Sigmoid colon (tissue), 6 donors: ENCODE measurements at regions not wholly inside any gene's neighbourhood (a gene's known extent, or its start where the extent isn't known, plus 50 kb on each side); places are given as distances from the start of the nearest gene placed in this dataset.

Experiments used
- DNase-seq: peaks from one replicate; pipeline ENCODE4 v3.0.0-alpha.2; 2019
- H3K27ac ChIP-seq, 4 donors: fragments of 200-600 bp; sonication (generic); one replicate each; pipeline ENCODE4 v1.5.1; 2016 to 2019; ENCODE audit warnings: mild to moderate bottlenecking in 1 of 4
- H3K27me3 ChIP-seq, 3 donors: fragments of 200-600 bp; sonication (generic); one replicate each; pipeline ENCODE4 v1.5.1; 2019; ENCODE audit warnings: mild to moderate bottlenecking in 1 of 3
- H3K36me3 ChIP-seq, 4 donors: fragments of 200-600 bp; sonication (generic); one replicate each; pipeline ENCODE4 v1.5.1; 2016 to 2019
- H3K4me1 ChIP-seq, 4 donors: fragments of 200-600 bp; sonication (generic); one replicate each; pipeline ENCODE4 v1.5.1; 2017 to 2019
- H3K4me3 ChIP-seq, 4 donors: fragments of 200-600 bp; sonication (generic); one replicate each; pipeline ENCODE4 v1.5.1; 2017 to 2019; ENCODE audit warnings: mild to moderate bottlenecking in 2 of 4, moderate library complexity in 1 of 4
- H3K9me3 ChIP-seq, 4 donors: fragments of 200-600 bp in 3 of 4; sonication (generic) in 3 of 4; one replicate each; pipeline versions ENCODE4 v1.5.1 to v1.6.1; 2013 to 2019
- CTCF ChIP-seq, 4 experiments: fragments of 450-650 bp in 3 of 4; fragments of 200-600 bp in 1 of 4; IDR thresholded peaks; one replicate each; pipeline ENCODE4 v1.5.1; 2016 to 2019; ENCODE audit warnings: antibody characterized with exemption in 4 of 4, mild to moderate bottlenecking in 3 of 4, moderate library complexity in 2 of 4
- EP300 ChIP-seq, 4 donors: sonication (generic); formaldehyde crosslinking; IDR thresholded peaks; one replicate each; pipeline ENCODE4 v1.6.1; 2017; ENCODE audit warnings: antibody characterized with exemption in 4 of 4
- POLR2A ChIP-seq, 2 donors: fragments of 450-650 bp; IDR thresholded peaks; one replicate each; pipeline ENCODE4 v1.6.1; 2016; ENCODE audit warnings: antibody characterized with exemption in 2 of 2, mild to moderate bottlenecking in 2 of 2, moderate library complexity in 2 of 2
- POLR2AphosphoS5 ChIP-seq, 4 donors: sonication (generic); formaldehyde crosslinking; IDR thresholded peaks; one replicate each; pipeline ENCODE4 v1.6.1; 2017; ENCODE audit warnings: antibody characterized with exemption in 4 of 4
- WGBS, 2 donors: extraction: QIAGEN DNeasy Blood & Tissue Kit; methylation state at CpG; one replicate each; pipeline ENCODE4 v1.1.7; 2013; 5-methylcytosine and 5-hydroxymethylcytosine counted together
- intact Hi-C: fragments of 100-400 bp; cut with DNase I; formaldehyde crosslinking; loops from one replicate; pipeline ENCODE4 v1.15.1; 2023
- donor health status: healthy with polysubstance abuse.
- donor health status: healthy.

GRCh38 chr15:99921101-99921500 lies 187.9 kb upstream of the LYSMD4 start:
- intact Hi-C loops: loop anchor here (10.0 kb wide), 2 partner anchors 106 to 684 kb away; partner anchors contain the start of genes ASB7 and LINS1
- Histone ChIP-seq H3K27ac (no peak overlapping the region), H3K4me3 (no peak overlapping the region), H3K9me3 (no peaks in the 10 kb centered on the region), H3K36me3 (no peaks in the 10 kb centered on the region), H3K27me3 (peaks cover 0 to 18% (median 0%) of the 10 kb centered on the region in 3 donors), H3K4me1 (peaks cover 0 to 4% (median 0%) of the 10 kb centered on the region in 4 donors)
- whole genome bisulfite sequencing, 2 donors: 71 to 78% methylated on average over 4 of the region's 4 CpGs
- TF ChIP-seq POLR2AphosphoS5 (IDR thresholded peaks at IDR 0.05) (no peak), POLR2A (IDR thresholded peaks at IDR 0.05) (no peak), EP300 (IDR thresholded peaks at IDR 0.05) (no peak), CTCF (IDR thresholded peaks at IDR 0.05) (no peak)
- DNase-seq: no peak

- no peak overlapping the region for H3K4me3 ChIP-seq
- WGBS, 2 donors: 84 to 96% methylated on average over 9 of the region's 9 CpGs
- no peak for DNase-seq
- peaks cover 0 to 18% (median 0%) of the 10 kb centered on the region in 3 donors for H3K27me3 ChIP-seq
- no peak overlapping the region for H3K27ac ChIP-seq
- H3K9me3 ChIP-seq: no peaks in the 10 kb centered on the region
- TF ChIP-seq POLR2AphosphoS5 (IDR thresholded peaks at IDR 0.05) (no peak), CTCF (IDR thresholded peaks at IDR 0.05) (no peak), POLR2A (IDR thresholded peaks at IDR 0.05) (no peak), EP300 (IDR thresholded peaks at IDR 0.05) (no peak)
- no peaks in the 10 kb centered on the region for H3K36me3 ChIP-seq
- intact Hi-C loops: no loop called here
- H3K4me1 ChIP-seq: peaks cover 0 to 3% (median 0%) of the 10 kb centered on the region in 4 donors
Observed at GRCh38 chr15:99918072-99918471, 184.8 kb upstream of the LYSMD4 start.

DNA sequence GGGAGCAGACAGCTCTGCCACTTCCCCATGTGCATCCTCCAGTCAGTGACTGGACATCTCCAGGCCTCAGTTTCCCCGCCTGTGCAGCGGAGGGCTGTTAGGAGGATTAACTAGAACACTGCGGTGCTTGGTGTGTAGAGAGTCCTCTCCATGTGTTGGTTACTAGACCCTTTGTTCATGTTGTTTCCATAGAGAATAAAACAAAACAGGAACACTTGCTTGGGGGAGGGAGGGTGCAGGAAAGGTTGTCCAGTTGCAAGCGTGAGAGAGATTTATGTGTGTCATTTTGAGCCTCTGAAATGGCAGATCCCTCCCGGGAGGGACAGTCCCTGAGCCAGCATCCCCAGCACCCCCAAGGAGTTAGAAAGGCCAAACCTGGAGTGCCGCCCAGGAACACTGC lies 184.0 kb upstream of the LYSMD4 start:
- intact Hi-C loops: no loop called here
- Histone ChIP-seq H3K36me3 (no peaks in the 10 kb centered on the region), H3K4me1 (peaks cover 0 to 3% (median 0%) of the 10 kb centered on the region in 4 donors), H3K4me3 (no peak overlapping the region), H3K9me3 (no peaks in the 10 kb centered on the region), H3K27me3 (peaks cover 0 to 18% (median 0%) of the 10 kb centered on the region in 3 donors), H3K27ac (no peak overlapping the region)
- WGBS, 2 donors: 57 to 62% methylated on average over 6 of the region's 6 CpGs
- DNase-seq: no peak
- TF ChIP-seq EP300 (IDR thresholded peaks at IDR 0.05) (no peak), POLR2AphosphoS5 (IDR thresholded peaks at IDR 0.05) (no peak), POLR2A (IDR thresholded peaks at IDR 0.05) (no peak)

- Histone ChIP-seq H3K27ac (no peak overlapping the region), H3K9me3 (no peaks in the 10 kb centered on the region), H3K27me3 (peaks cover 0 to 18% (median 0%) of the 10 kb centered on the region in 3 donors), H3K4me1 (peaks cover 0 to 3% (median 0%) of the 10 kb centered on the region in 4 donors), H3K36me3 (no peaks in the 10 kb centered on the region), H3K4me3 (no peak overlapping the region)
- WGBS, 2 donors: 73 to 82% methylated on average over 10 of the region's 10 CpGs
- DNase-seq: no peak
- no peak for TF ChIP-seq CTCF (IDR thresholded peaks at IDR 0.05)
- TF ChIP-seq POLR2AphosphoS5 (IDR thresholded peaks at IDR 0.05): no peak
- no peak for TF ChIP-seq EP300 (IDR thresholded peaks at IDR 0.05)
- TF ChIP-seq POLR2A (IDR thresholded peaks at IDR 0.05): no peak
- intact Hi-C loops: no loop called here
Observed at GRCh38 chr15:99916668-99917223, 183.5 kb upstream of the LYSMD4 start.

GRCh38 chr15:99914723-99915122 lies 181.5 kb upstream of the LYSMD4 start:
- H3K9me3 ChIP-seq: no peaks in the 10 kb centered on the region
- no peak for DNase-seq
- intact Hi-C loops: no loop called here

More at GRCh38 chr15:99914723-99915122, 181.5 kb upstream of the LYSMD4 start:
- H3K4me1 ChIP-seq: peaks cover 0 to 3% (median 0%) of the 10 kb centered on the region in 4 donors
- TF ChIP-seq POLR2A (IDR thresholded peaks at IDR 0.05) (no peak), POLR2AphosphoS5 (IDR thresholded peaks at IDR 0.05) (no peak), CTCF (IDR thresholded peaks at IDR 0.05) (no peak), EP300 (IDR thresholded peaks at IDR 0.05) (no peak)
- 75 to 82% methylated on average over 3 of the region's 3 CpGs for WGBS, 2 donors
- peaks cover 0 to 18% (median 0%) of the 10 kb centered on the region in 3 donors for H3K27me3 ChIP-seq
- H3K27ac ChIP-seq: no peak overlapping the region
- H3K36me3 ChIP-seq: no peaks in the 10 kb centered on the region
- H3K4me3 ChIP-seq: no peak overlapping the region
